K562 (cell line): ENCODE measurements at regions not wholly inside any gene's neighbourhood (a gene's known extent, or its start where the extent isn't known, plus 50 kb on each side); places are given as distances from the start of the nearest gene placed in this dataset.

Experiments
- BDP1 ChIP-seq: IDR thresholded peaks from 3 replicates; pipeline ENCODE4 v1.6.1; 2011; ENCODE audit not compliant: insufficient read length, insufficient read depth
- EP300 ChIP-seq: IDR thresholded peaks from 2 replicates; pipeline ENCODE4 v1.6.1; 2012; ENCODE audit warnings: low read length, improper control_type of control experiment
- EZH2 ChIP-seq: IDR thresholded peaks from 2 replicates; pipeline ENCODE4 v1.6.1; 2012; ENCODE audit warnings: low read depth, mild to moderate bottlenecking, inconsistent platforms, low read length, borderline replicate concordance
- KDM5B ChIP-seq: fragments of 200-600 bp; sonication (generic); IDR thresholded peaks from 2 replicates; pipeline ENCODE4 v1.6.1; 2012; ENCODE audit warnings: low read depth, mild to moderate bottlenecking, moderate library complexity, low read length, control low read depth, inconsistent platforms; ENCODE audit not compliant: insufficient replicate concordance
- MED1 ChIP-seq: sonication (generic); formaldehyde crosslinking; IDR thresholded peaks from 2 replicates; pipeline ENCODE4 v1.8.1; 2023; ENCODE audit warnings: missing genetic modification reagents, borderline replicate concordance
- NR2C2 ChIP-seq, 2 experiments: fragments of 200-800 bp in 1 of 2; sonication (Bioruptor generic) in 1 of 2; sonication (generic) in 1 of 2; formaldehyde crosslinking in 1 of 2; IDR thresholded peaks; 2 replicates each; pipeline versions ENCODE4 v1.6.1 to v1.8.0; 2016 to 2022; ENCODE audit warnings: mild to moderate bottlenecking in 1 of 2, missing compliant biosample characterization in 1 of 2, missing genetic modification characterization in 1 of 2, missing genetic modification reagents in 1 of 2
- TAF1 ChIP-seq: IDR thresholded peaks from 2 replicates; pipeline ENCODE4 v1.6.1; 2011; ENCODE audit warnings: mild to moderate bottlenecking, low read length, moderate library complexity; ENCODE audit not compliant: insufficient read depth, control insufficient read depth, severe bottlenecking; ENCODE audit errors: extremely low read depth
- TEAD4 ChIP-seq, 2 experiments: sonication (generic) in 1 of 2; formaldehyde crosslinking in 1 of 2; IDR thresholded peaks; 2 replicates each; pipeline versions ENCODE4 v1.6.1 to v1.8.0; 2012 to 2022; ENCODE audit warnings: borderline replicate concordance in 1 of 2, inconsistent platforms in 1 of 2, low read length in 1 of 2, mild to moderate bottlenecking in 1 of 2, missing genetic modification reagents in 1 of 2
- XRCC3 ChIP-seq: fragments of 450-650 bp; IDR thresholded peaks from 2 replicates; pipeline ENCODE4 v1.6.1; 2017; ENCODE audit warnings: mild to moderate bottlenecking, moderate library complexity
- ZC3H11A ChIP-seq: IDR thresholded peaks from 2 replicates; pipeline ENCODE4 v1.6.1; 2012; ENCODE audit warnings: low read depth, low read length, improper control_type of control experiment
- ZFP36 ChIP-seq: fragments of 150-350 bp; IDR thresholded peaks from 2 replicates; pipeline ENCODE4 v1.6.1; 2018; ENCODE audit warnings: low read length, low read depth; ENCODE audit not compliant: partially characterized antibody
- TF ChIP-seq, protein P1 (sequence below): sonication (generic); formaldehyde crosslinking; IDR thresholded peaks from 2 replicates; pipeline ENCODE4 v1.5.0; 2020; ENCODE audit warnings: missing genetic modification reagents
- TF ChIP-seq, protein P2 (sequence below), 3 experiments: IDR thresholded peaks in 2 of 3; conservative IDR thresholded peaks in 1 of 3; 2 replicates each; pipeline ENCODE4 v1.5.1; 2011 to 2012; ENCODE audit warnings: low read length in 3 of 3, mild to moderate bottlenecking in 3 of 3, control low read depth in 2 of 3, improper control_type of control experiment in 1 of 3, inconsistent platforms in 1 of 3, low read depth in 1 of 3, mixed read lengths in 1 of 3, moderate library complexity in 1 of 3; ENCODE audit not compliant: insufficient read depth in 2 of 3
- TF ChIP-seq, protein P3 (sequence below): fragments of 200-600 bp; sonication (generic); IDR thresholded peaks from one replicate; pipeline ENCODE4 v1.6.1; 2012; ENCODE audit warnings: mild to moderate bottlenecking, low read depth, low read length, inconsistent platforms

DNA sequence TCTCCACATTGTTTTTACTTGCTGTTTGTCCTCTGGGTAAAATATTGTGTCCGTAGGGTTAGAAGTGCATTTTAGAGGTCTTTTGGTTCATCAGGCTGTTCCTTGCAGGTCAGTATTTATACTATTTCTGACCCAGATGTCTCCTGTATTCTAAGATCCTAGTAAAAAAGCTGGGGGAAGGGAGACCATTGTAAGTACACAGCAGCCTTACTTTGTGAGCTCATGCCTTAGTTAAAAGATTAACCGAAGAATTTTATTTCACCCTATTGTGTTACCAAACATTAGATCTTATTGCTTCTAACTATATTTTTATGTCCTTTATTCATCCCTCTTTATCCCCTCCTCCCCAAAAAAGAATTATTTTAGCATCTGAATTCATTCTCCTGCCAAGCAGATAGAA is 444.1 kb upstream of the RBFOX1 start:
- TF ChIP-seq EP300 (no peak), ZFP36 (no peak), NR2C2 (CRISPR knock-in tag; IDR thresholded peaks at IDR 0.05) (no peak), NR2C2 (tag; IDR thresholded peaks at IDR 0.05) (no peak), KDM5B (no peak), XRCC3 (no peak), BDP1 (no peak), ZC3H11A (no peak), EZH2 (no peak), TAF1 (no peak), MED1 (no peak), TEAD4 (IDR thresholded peaks at IDR 0.05; ENCODE audit: low read length) (no peak), TEAD4 (CRISPR knock-in tag; IDR thresholded peaks at IDR 0.05; ENCODE audit: borderline replicate concordance) (no peak)
- TF ChIP-seq, protein P1, sequence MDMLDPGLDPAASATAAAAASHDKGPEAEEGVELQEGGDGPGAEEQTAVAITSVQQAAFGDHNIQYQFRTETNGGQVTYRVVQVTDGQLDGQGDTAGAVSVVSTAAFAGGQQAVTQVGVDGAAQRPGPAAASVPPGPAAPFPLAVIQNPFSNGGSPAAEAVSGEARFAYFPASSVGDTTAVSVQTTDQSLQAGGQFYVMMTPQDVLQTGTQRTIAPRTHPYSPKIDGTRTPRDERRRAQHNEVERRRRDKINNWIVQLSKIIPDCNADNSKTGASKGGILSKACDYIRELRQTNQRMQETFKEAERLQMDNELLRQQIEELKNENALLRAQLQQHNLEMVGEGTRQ (CRISPR knock-in tag), result no peak
- TF ChIP-seq, protein P2, sequence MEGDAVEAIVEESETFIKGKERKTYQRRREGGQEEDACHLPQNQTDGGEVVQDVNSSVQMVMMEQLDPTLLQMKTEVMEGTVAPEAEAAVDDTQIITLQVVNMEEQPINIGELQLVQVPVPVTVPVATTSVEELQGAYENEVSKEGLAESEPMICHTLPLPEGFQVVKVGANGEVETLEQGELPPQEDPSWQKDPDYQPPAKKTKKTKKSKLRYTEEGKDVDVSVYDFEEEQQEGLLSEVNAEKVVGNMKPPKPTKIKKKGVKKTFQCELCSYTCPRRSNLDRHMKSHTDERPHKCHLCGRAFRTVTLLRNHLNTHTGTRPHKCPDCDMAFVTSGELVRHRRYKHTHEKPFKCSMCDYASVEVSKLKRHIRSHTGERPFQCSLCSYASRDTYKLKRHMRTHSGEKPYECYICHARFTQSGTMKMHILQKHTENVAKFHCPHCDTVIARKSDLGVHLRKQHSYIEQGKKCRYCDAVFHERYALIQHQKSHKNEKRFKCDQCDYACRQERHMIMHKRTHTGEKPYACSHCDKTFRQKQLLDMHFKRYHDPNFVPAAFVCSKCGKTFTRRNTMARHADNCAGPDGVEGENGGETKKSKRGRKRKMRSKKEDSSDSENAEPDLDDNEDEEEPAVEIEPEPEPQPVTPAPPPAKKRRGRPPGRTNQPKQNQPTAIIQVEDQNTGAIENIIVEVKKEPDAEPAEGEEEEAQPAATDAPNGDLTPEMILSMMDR (IDR thresholded peaks at IDR 0.05 in 2 of 3, conservative IDR thresholded peaks at IDR 0.05 in 1 of 3; ENCODE audit: insufficient read depth in 2 of 3, low read depth in 1 of 3, low read length in 3 of 3), result no peak
- TF ChIP-seq, protein P3, sequence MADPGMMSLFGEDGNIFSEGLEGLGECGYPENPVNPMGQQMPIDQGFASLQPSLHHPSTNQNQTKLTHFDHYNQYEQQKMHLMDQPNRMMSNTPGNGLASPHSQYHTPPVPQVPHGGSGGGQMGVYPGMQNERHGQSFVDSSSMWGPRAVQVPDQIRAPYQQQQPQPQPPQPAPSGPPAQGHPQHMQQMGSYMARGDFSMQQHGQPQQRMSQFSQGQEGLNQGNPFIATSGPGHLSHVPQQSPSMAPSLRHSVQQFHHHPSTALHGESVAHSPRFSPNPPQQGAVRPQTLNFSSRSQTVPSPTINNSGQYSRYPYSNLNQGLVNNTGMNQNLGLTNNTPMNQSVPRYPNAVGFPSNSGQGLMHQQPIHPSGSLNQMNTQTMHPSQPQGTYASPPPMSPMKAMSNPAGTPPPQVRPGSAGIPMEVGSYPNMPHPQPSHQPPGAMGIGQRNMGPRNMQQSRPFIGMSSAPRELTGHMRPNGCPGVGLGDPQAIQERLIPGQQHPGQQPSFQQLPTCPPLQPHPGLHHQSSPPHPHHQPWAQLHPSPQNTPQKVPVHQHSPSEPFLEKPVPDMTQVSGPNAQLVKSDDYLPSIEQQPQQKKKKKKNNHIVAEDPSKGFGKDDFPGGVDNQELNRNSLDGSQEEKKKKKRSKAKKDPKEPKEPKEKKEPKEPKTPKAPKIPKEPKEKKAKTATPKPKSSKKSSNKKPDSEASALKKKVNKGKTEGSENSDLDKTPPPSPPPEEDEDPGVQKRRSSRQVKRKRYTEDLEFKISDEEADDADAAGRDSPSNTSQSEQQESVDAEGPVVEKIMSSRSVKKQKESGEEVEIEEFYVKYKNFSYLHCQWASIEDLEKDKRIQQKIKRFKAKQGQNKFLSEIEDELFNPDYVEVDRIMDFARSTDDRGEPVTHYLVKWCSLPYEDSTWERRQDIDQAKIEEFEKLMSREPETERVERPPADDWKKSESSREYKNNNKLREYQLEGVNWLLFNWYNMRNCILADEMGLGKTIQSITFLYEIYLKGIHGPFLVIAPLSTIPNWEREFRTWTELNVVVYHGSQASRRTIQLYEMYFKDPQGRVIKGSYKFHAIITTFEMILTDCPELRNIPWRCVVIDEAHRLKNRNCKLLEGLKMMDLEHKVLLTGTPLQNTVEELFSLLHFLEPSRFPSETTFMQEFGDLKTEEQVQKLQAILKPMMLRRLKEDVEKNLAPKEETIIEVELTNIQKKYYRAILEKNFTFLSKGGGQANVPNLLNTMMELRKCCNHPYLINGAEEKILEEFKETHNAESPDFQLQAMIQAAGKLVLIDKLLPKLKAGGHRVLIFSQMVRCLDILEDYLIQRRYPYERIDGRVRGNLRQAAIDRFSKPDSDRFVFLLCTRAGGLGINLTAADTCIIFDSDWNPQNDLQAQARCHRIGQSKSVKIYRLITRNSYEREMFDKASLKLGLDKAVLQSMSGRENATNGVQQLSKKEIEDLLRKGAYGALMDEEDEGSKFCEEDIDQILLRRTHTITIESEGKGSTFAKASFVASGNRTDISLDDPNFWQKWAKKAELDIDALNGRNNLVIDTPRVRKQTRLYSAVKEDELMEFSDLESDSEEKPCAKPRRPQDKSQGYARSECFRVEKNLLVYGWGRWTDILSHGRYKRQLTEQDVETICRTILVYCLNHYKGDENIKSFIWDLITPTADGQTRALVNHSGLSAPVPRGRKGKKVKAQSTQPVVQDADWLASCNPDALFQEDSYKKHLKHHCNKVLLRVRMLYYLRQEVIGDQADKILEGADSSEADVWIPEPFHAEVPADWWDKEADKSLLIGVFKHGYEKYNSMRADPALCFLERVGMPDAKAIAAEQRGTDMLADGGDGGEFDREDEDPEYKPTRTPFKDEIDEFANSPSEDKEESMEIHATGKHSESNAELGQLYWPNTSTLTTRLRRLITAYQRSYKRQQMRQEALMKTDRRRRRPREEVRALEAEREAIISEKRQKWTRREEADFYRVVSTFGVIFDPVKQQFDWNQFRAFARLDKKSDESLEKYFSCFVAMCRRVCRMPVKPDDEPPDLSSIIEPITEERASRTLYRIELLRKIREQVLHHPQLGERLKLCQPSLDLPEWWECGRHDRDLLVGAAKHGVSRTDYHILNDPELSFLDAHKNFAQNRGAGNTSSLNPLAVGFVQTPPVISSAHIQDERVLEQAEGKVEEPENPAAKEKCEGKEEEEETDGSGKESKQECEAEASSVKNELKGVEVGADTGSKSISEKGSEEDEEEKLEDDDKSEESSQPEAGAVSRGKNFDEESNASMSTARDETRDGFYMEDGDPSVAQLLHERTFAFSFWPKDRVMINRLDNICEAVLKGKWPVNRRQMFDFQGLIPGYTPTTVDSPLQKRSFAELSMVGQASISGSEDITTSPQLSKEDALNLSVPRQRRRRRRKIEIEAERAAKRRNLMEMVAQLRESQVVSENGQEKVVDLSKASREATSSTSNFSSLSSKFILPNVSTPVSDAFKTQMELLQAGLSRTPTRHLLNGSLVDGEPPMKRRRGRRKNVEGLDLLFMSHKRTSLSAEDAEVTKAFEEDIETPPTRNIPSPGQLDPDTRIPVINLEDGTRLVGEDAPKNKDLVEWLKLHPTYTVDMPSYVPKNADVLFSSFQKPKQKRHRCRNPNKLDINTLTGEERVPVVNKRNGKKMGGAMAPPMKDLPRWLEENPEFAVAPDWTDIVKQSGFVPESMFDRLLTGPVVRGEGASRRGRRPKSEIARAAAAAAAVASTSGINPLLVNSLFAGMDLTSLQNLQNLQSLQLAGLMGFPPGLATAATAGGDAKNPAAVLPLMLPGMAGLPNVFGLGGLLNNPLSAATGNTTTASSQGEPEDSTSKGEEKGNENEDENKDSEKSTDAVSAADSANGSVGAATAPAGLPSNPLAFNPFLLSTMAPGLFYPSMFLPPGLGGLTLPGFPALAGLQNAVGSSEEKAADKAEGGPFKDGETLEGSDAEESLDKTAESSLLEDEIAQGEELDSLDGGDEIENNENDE, result no peak
